Lung (tissue), 11 donors: ENCODE measurements at regions not wholly inside any gene's neighbourhood (a gene's known extent, or its start where the extent isn't known, plus 50 kb on each side); places are given as distances from the start of the nearest gene placed in this dataset.

Source experiments
- ATAC-seq: fragments of 200-7000 bp; cut with Tn5 transposase; one replicate; pipeline ENCODE4 v1.9.1; 2020; ENCODE audit warnings: moderate number of reproducible peaks; ENCODE audit not compliant: insufficient read depth, low FRiP score
- DNase-seq, 3 donors: peaks; one replicate each; pipeline ENCODE4 v3.0.0-alpha.2; 2013 to 2017
- H3K27ac ChIP-seq, 2 donors: one replicate each; pipeline ENCODE4 v1.5.1; 2013; ENCODE audit warnings: mild to moderate bottlenecking in 2 of 2, moderate library complexity in 2 of 2, control low read depth in 1 of 2, inconsistent platforms in 1 of 2, low read depth in 1 of 2, low read length in 1 of 2
- H3K27me3 ChIP-seq, 3 donors: one replicate each; pipeline ENCODE4 v1.5.1; 2013; ENCODE audit warnings: low read length in 2 of 3; ENCODE audit not compliant: control insufficient read depth in 3 of 3, insufficient read depth in 3 of 3
- H3K36me3 ChIP-seq, 4 donors: one replicate each; pipeline ENCODE4 v1.5.1; 2013; ENCODE audit warnings: low read length in 4 of 4, mild to moderate bottlenecking in 1 of 4, moderate library complexity in 1 of 4; ENCODE audit not compliant: control insufficient read depth in 4 of 4, insufficient read depth in 4 of 4
- H3K4me1 ChIP-seq, 5 donors: one replicate each; pipeline ENCODE4 v1.5.1; 2013; ENCODE audit warnings: low read length in 5 of 5, mild to moderate bottlenecking in 2 of 5, moderate library complexity in 1 of 5; ENCODE audit not compliant: control insufficient read depth in 5 of 5, insufficient read depth in 5 of 5
- H3K4me3 ChIP-seq: one replicate; pipeline ENCODE4 v1.5.1; 2013; ENCODE audit warnings: mild to moderate bottlenecking, control low read depth, moderate library complexity
- H3K9ac ChIP-seq, 2 donors: one replicate each; pipeline ENCODE4 v1.5.1; 2013; ENCODE audit warnings: low read length in 2 of 2, control low read depth in 1 of 2; ENCODE audit not compliant: insufficient read depth in 1 of 2
- H3K9me3 ChIP-seq, 4 donors: one replicate each; pipeline ENCODE4 v1.5.1; 2013; ENCODE audit warnings: low read length in 3 of 4, mild to moderate bottlenecking in 1 of 4, moderate library complexity in 1 of 4; ENCODE audit not compliant: control insufficient read depth in 4 of 4, insufficient read depth in 3 of 4
- WGBS, 2 donors: extraction: QIAGEN DNeasy Blood & Tissue Kit; methylation state at CpG; one replicate each; pipeline ENCODE4 v1.1.7; 2013; 5-methylcytosine and 5-hydroxymethylcytosine counted together
- TF ChIP-seq, protein P1 (sequence below): IDR thresholded peaks from 2 replicates; pipeline ENCODE4 v1.5.1; 2012; ENCODE audit warnings: mild to moderate bottlenecking; ENCODE audit errors: control extremely low read depth, extremely low read depth
- donor health status: control.
- donor health status: control.
- donor health status: Bipolar disorder and iron deficiency.
- donor health status: healthy.
- donor health status: DM: yes; HTN: yes; CAD: no.

DNA sequence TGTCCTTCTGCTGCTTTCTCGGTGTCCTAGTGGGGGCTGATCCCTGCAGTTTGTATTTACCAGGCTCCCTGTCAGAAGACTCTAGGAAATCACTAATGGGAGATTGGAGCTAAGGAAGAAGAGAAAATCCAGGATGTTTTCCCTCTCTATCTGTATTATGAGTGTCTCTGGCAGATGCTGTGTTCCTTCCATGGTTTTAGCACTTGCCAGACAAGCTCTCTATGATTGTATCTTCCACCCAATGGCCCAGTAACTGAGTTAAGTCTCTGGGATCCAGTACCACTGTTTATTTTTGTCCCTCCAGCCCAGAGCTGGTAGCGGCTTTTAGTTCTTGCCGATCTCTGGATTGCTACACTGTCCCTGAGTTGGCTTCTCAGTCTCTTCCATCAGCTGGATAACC lies 494.8 kb upstream of the SLC39A10 start:
- DNase-seq (no peak), ATAC-seq (no peak)
- no peaks in the 10 kb centered on the region for H3K4me1 ChIP-seq
- H3K9me3 ChIP-seq = peaks cover 0 to 4% (median 0%) of the 10 kb centered on the region in 4 donors
- 88 to 94% methylated on average over 3 of the region's 3 CpGs for WGBS, 2 donors
- H3K27me3 ChIP-seq = no peaks in the 10 kb centered on the region
- H3K27ac ChIP-seq = no peak overlapping the region
- H3K4me3 ChIP-seq = no peak overlapping the region
- H3K9ac ChIP-seq = no peak overlapping the region
- H3K36me3 ChIP-seq = no peaks in the 10 kb centered on the region
- TF ChIP-seq, protein P1, sequence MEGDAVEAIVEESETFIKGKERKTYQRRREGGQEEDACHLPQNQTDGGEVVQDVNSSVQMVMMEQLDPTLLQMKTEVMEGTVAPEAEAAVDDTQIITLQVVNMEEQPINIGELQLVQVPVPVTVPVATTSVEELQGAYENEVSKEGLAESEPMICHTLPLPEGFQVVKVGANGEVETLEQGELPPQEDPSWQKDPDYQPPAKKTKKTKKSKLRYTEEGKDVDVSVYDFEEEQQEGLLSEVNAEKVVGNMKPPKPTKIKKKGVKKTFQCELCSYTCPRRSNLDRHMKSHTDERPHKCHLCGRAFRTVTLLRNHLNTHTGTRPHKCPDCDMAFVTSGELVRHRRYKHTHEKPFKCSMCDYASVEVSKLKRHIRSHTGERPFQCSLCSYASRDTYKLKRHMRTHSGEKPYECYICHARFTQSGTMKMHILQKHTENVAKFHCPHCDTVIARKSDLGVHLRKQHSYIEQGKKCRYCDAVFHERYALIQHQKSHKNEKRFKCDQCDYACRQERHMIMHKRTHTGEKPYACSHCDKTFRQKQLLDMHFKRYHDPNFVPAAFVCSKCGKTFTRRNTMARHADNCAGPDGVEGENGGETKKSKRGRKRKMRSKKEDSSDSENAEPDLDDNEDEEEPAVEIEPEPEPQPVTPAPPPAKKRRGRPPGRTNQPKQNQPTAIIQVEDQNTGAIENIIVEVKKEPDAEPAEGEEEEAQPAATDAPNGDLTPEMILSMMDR = no peak

DNA sequence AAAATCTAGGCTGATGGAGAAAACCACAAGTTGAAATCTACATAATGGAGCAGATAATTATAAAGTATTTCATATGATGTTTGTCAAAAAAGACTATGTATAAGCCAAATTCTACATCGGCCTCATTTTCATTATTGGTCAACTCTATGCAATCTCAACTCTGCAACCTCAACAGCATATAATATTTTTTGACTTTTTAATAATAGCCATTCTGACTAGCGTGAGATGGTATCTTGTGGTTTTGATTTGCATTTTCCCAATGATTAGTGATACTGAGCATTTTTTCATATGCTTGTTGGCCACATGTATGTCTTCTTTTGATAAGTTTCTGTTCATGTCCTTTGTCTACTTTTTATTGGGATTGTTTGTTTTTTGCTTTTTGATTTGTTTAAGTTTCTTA lies 496.1 kb upstream of the SLC39A10 start:
- Histone ChIP-seq H3K27me3 (no peaks in the 10 kb centered on the region), H3K4me3 (no peak overlapping the region), H3K36me3 (no peaks in the 10 kb centered on the region), H3K9ac (no peak overlapping the region), H3K4me1 (no peaks in the 10 kb centered on the region), H3K9me3 (no peaks in the 10 kb centered on the region), H3K27ac (no peak overlapping the region)
- TF ChIP-seq, protein P1 = no peak
- no peak for ATAC-seq
- no peak for DNase-seq
- 93 to 94% methylated on average over 2 of the region's 2 CpGs for WGBS, 2 donors

DNA sequence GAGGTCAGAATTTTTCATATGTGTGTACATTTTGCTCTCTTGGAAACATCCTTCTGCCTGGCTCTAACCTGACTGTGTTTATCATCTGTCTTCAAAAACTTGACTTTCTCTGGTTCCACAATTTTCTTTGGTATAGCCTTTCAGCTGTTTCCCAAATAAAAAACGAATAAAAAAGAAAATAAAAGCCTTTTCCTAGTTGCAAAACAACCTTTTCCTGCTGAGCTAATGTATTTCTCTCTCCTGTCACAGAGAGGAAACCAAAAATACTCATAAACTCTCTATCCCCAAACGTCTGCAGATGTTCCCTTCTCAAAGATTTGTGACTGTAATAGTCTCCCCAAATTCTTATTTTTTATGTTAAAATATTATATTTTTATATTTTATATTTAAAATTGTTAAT lies 505.3 kb upstream of the SLC39A10 start:
- Histone ChIP-seq H3K4me3 (no peak overlapping the region), H3K27me3 (no peaks in the 10 kb centered on the region), H3K27ac (no peak overlapping the region), H3K36me3 (no peaks in the 10 kb centered on the region), H3K9ac (no peak overlapping the region), H3K4me1 (no peaks in the 10 kb centered on the region), H3K9me3 (no peaks in the 10 kb centered on the region)
- TF ChIP-seq, protein P1 = no peak
- no peak for DNase-seq
- 8 to 9% methylated on average over 2 of the region's 2 CpGs for WGBS, 2 donors
- ATAC-seq = no peak

DNA sequence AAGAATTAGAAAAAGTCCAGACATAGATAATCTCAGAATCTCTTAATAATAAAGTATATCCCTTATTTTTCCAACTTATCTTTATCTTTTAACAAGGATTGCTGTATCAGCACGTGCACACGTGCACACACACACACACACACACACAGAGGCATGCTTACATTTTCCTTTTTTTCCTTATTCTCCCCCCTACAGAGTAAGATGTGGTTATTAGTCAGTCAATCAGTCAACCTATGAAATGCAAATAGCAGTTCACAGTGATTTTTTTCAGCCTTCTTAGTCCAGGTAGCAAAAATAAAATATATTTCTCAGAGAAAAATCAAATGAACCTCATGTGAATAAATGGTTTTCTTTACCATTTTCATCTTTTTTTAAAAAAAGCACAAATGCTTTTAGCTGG lies 506.2 kb upstream of the SLC39A10 start:
- TF ChIP-seq, protein P1 = no peak
- Histone ChIP-seq H3K27ac (no peak overlapping the region), H3K27me3 (no peaks in the 10 kb centered on the region), H3K36me3 (no peaks in the 10 kb centered on the region), H3K4me3 (no peak overlapping the region), H3K9me3 (no peaks in the 10 kb centered on the region), H3K4me1 (no peaks in the 10 kb centered on the region), H3K9ac (no peak overlapping the region)
- WGBS, 2 donors = 82% methylated on average over 2 of the region's 2 CpGs
- DNase-seq (no peak), ATAC-seq (no peak)
